Naive thymus-derived CD4-positive, alpha-beta T cell (primary cell): ENCODE measurements at regions not wholly inside any gene's neighbourhood (a gene's known extent, or its start where the extent isn't known, plus 50 kb on each side); places are given as distances from the start of the nearest gene placed in this dataset.

Source experiments
- ATAC-seq: fragments of 150-1000 bp; cut with Tn5 transposase; 2 replicates; pipeline ENCODE4 v1.10.0; 2021; ENCODE audit warnings: mild to moderate bottlenecking, moderate library complexity
- CTCF ChIA-PET: fragments of 350-600 bp; sonication (Branson Sonifier 250); formaldehyde crosslinking; loops from one replicate; lab custom pipeline; 2021; ENCODE audit warnings: antibody characterized with exemption; lab: Charles Lee
- POLR2A ChIA-PET: fragments of 350-600 bp; sonication (Branson Sonifier 250); formaldehyde crosslinking; loops from one replicate; lab custom pipeline; 2021; ENCODE audit warnings: antibody characterized with exemption, inconsistent platforms; lab: Charles Lee
- DNase-seq, 9 donors: peaks; one replicate each; pipeline versions ENCODE4 v3.0.0 to v3.0.0-alpha.2; 2020 to 2022; ENCODE audit warnings: mixed read lengths in 1 of 9
- H3K27ac ChIP-seq: one replicate; pipeline ENCODE4 v1.7.0; 2013; ENCODE audit warnings: mild to moderate bottlenecking, low read depth, low read length, moderate library complexity
- H3K27me3 ChIP-seq, 2 donors: one replicate each; pipeline ENCODE4 v1.7.0; 2013; ENCODE audit warnings: low read length in 2 of 2, mild to moderate bottlenecking in 2 of 2, moderate library complexity in 2 of 2; ENCODE audit not compliant: control insufficient read depth in 2 of 2, insufficient read depth in 2 of 2
- H3K36me3 ChIP-seq, 3 experiments: 1 replicate in 2 of 3; 2 replicates in 1 of 3; pipeline ENCODE4 v1.7.0; 2013; ENCODE audit warnings: low read length in 3 of 3, mild to moderate bottlenecking in 3 of 3, moderate library complexity in 1 of 3; ENCODE audit not compliant: insufficient read depth in 3 of 3, control insufficient read depth in 2 of 3
- H3K4me1 ChIP-seq, 2 donors: one replicate each; pipeline ENCODE4 v1.7.0; 2013; ENCODE audit warnings: low read length in 2 of 2, mild to moderate bottlenecking in 2 of 2, moderate library complexity in 1 of 2; ENCODE audit not compliant: control insufficient read depth in 2 of 2, insufficient read depth in 2 of 2
- H3K4me3 ChIP-seq: 2 replicates; pipeline ENCODE4 v1.7.0; 2013; ENCODE audit warnings: mild to moderate bottlenecking, low read length
- H3K9me3 ChIP-seq, 3 experiments: 1 replicate in 2 of 3; 2 replicates in 1 of 3; pipeline ENCODE4 v1.7.0; 2013; ENCODE audit warnings: low read length in 3 of 3; ENCODE audit not compliant: control insufficient read depth in 2 of 3
- H3K27ac Mint-ChIP-seq, 9 donors: one replicate each; pipeline ENCODE4 v1.8.0; 2020 to 2022; ENCODE audit warnings: mixed read lengths in 9 of 9, mild to moderate bottlenecking in 8 of 9, moderate library complexity in 5 of 9, inconsistent platforms in 2 of 9
- H3K27me3 Mint-ChIP-seq, 5 donors: one replicate each; pipeline ENCODE4 v1.8.0; 2021 to 2022; ENCODE audit warnings: mixed read lengths in 5 of 5, mild to moderate bottlenecking in 1 of 5
- H3K36me3 Mint-ChIP-seq, 5 donors: one replicate each; pipeline ENCODE4 v1.8.0; 2020 to 2022; ENCODE audit warnings: mixed read lengths in 5 of 5, mild to moderate bottlenecking in 3 of 5, inconsistent platforms in 1 of 5
- H3K4me1 Mint-ChIP-seq, 7 donors: one replicate each; pipeline ENCODE4 v1.8.0; 2020 to 2022; ENCODE audit warnings: mixed read lengths in 7 of 7, mild to moderate bottlenecking in 3 of 7, inconsistent platforms in 1 of 7
- H3K4me3 Mint-ChIP-seq, 10 donors: one replicate each; pipeline ENCODE4 v1.8.0; 2020 to 2022; ENCODE audit warnings: mild to moderate bottlenecking in 10 of 10, mixed read lengths in 10 of 10, moderate library complexity in 6 of 10, inconsistent platforms in 2 of 10
- H3K9me3 Mint-ChIP-seq, 11 donors: one replicate each; pipeline ENCODE4 v1.8.0; 2020 to 2022; ENCODE audit warnings: mixed read lengths in 11 of 11, mild to moderate bottlenecking in 4 of 11, inconsistent platforms in 1 of 11, moderate library complexity in 1 of 11
- intact Hi-C, 2 donors: fragments of 100-400 bp; cut with micrococcal nuclease; formaldehyde crosslinking; loops; one replicate each; pipeline ENCODE4 v1.15.1; 2023

- Mint-ChIP-seq H3K27ac (no peak overlapping the region), H3K4me1 (peaks cover 0 to 1% (median 0%) of the 10 kb centered on the region in 7 donors), H3K4me3 (no peak overlapping the region), H3K36me3 (no peaks in the 10 kb centered on the region), H3K27me3 (peaks cover 0 to 5% (median 0%) of the 10 kb centered on the region in 5 donors), H3K9me3 (peaks cover 0 to 8% (median 3%) of the 10 kb centered on the region in 11 donors)
- Histone ChIP-seq H3K36me3 (no peaks in the 10 kb centered on the region), H3K9me3 (no peaks in the 10 kb centered on the region), H3K4me1 (no peaks in the 10 kb centered on the region), H3K4me3 (no peak overlapping the region), H3K27me3 (no peaks in the 10 kb centered on the region), H3K27ac (no peak overlapping the region)
- ChIA-PET CTCF (no interaction called here), POLR2A (no interaction called here)
- intact Hi-C loops: no loop called here
- DNase-seq (no peak), ATAC-seq (no peak)
Measured at GRCh38 chr12:118694128-118694775, 287.1 kb upstream of the SRRM4 start.

GRCh38 chr12:118704527-118705241, 276.7 kb upstream of the SRRM4 start:
- no peaks in the 10 kb centered on the region for H3K4me1 ChIP-seq
- no peak overlapping the region for H3K4me3 ChIP-seq
- ChIA-PET POLR2A (no interaction called here), CTCF (no interaction called here)
- no peak overlapping the region for H3K27ac ChIP-seq
- no peaks in the 10 kb centered on the region for H3K9me3 ChIP-seq
- DNase-seq (no peak), ATAC-seq (no peak)
- Mint-ChIP-seq H3K27ac (no peak overlapping the region), H3K27me3 (no peaks in the 10 kb centered on the region), H3K9me3 (peaks cover 5 to 18% (median 11%) of the 10 kb centered on the region in 11 donors), H3K36me3 (peaks cover 0 to 3% (median 0%) of the 10 kb centered on the region in 5 donors), H3K4me3 (no peak overlapping the region), H3K4me1 (no peaks in the 10 kb centered on the region)
- peaks cover 0 to 4% of the 10 kb centered on the region in 2 donors for H3K27me3 ChIP-seq
- H3K36me3 ChIP-seq: no peaks in the 10 kb centered on the region
- intact Hi-C loops: no loop called here

GRCh38 chr12:118706437-118706836, 274.9 kb upstream of the SRRM4 start:
- Histone ChIP-seq H3K4me3 (no peak overlapping the region), H3K9me3 (no peaks in the 10 kb centered on the region), H3K36me3 (no peaks in the 10 kb centered on the region), H3K27ac (no peak overlapping the region), H3K27me3 (peaks cover 0 to 4% of the 10 kb centered on the region in 2 donors), H3K4me1 (no peaks in the 10 kb centered on the region)
- peaks cover 0 to 6% (median 0%) of the 10 kb centered on the region in 5 donors for H3K27me3 Mint-ChIP-seq
- CTCF ChIA-PET: no interaction called here
- peaks cover 3 to 26% (median 13%) of the 10 kb centered on the region in 11 donors for H3K9me3 Mint-ChIP-seq
- no peak overlapping the region for H3K4me3 Mint-ChIP-seq
- intact Hi-C loops: no loop called here
- no peak overlapping the region for H3K27ac Mint-ChIP-seq
- H3K36me3 Mint-ChIP-seq: peaks cover 0 to 3% (median 0%) of the 10 kb centered on the region in 5 donors
- ATAC-seq (no peak), DNase-seq (no peak)
- no peaks in the 10 kb centered on the region for H3K4me1 Mint-ChIP-seq
- POLR2A ChIA-PET: no interaction called here

- no peak overlapping the region for H3K4me3 Mint-ChIP-seq
- peaks cover 0 to 14% (median 0%) of the 10 kb centered on the region in 5 donors for H3K27me3 Mint-ChIP-seq
- Histone ChIP-seq H3K9me3 (no peaks in the 10 kb centered on the region), H3K4me3 (no peak overlapping the region), H3K27me3 (no peaks in the 10 kb centered on the region), H3K27ac (no peak overlapping the region), H3K4me1 (no peaks in the 10 kb centered on the region), H3K36me3 (no peaks in the 10 kb centered on the region)
- intact Hi-C loops: no loop called here
- no peaks in the 10 kb centered on the region for H3K4me1 Mint-ChIP-seq
- POLR2A ChIA-PET: no interaction called here
- H3K9me3 Mint-ChIP-seq: peaks cover 3 to 30% (median 13%) of the 10 kb centered on the region in 11 donors
- peaks cover 0 to 3% (median 0%) of the 10 kb centered on the region in 5 donors for H3K36me3 Mint-ChIP-seq
- CTCF ChIA-PET: no interaction called here
- ATAC-seq: no peak
- no peak for DNase-seq
- H3K27ac Mint-ChIP-seq: no peak overlapping the region
Measured at GRCh38 chr12:118709946-118710345, 271.4 kb upstream of the SRRM4 start.

GRCh38 chr12:118711185-118711584, 270.2 kb upstream of the SRRM4 start:
- H3K4me3 Mint-ChIP-seq: no peak overlapping the region
- Histone ChIP-seq H3K36me3 (no peaks in the 10 kb centered on the region), H3K4me3 (no peak overlapping the region), H3K4me1 (no peaks in the 10 kb centered on the region), H3K27me3 (no peaks in the 10 kb centered on the region), H3K27ac (no peak overlapping the region), H3K9me3 (no peaks in the 10 kb centered on the region)
- H3K36me3 Mint-ChIP-seq: peaks cover 0 to 3% (median 0%) of the 10 kb centered on the region in 5 donors
- H3K27ac Mint-ChIP-seq: no peak overlapping the region
- ChIA-PET CTCF (no interaction called here), POLR2A (no interaction called here)
- ATAC-seq (no peak), DNase-seq (no peak)
- peaks cover 3 to 30% (median 12%) of the 10 kb centered on the region in 11 donors for H3K9me3 Mint-ChIP-seq
- H3K4me1 Mint-ChIP-seq: no peaks in the 10 kb centered on the region
- peaks cover 0 to 14% (median 0%) of the 10 kb centered on the region in 5 donors for H3K27me3 Mint-ChIP-seq
- intact Hi-C loops: no loop called here

- ChIA-PET CTCF (no interaction called here), POLR2A (no interaction called here)
- Mint-ChIP-seq H3K9me3 (peaks cover 0 to 14% (median 3%) of the 10 kb centered on the region in 11 donors), H3K36me3 (no peaks in the 10 kb centered on the region), H3K4me1 (no peaks in the 10 kb centered on the region), H3K27me3 (peaks cover 0 to 14% (median 0%) of the 10 kb centered on the region in 5 donors), H3K4me3 (no peak overlapping the region), H3K27ac (no peak overlapping the region)
- intact Hi-C loops: no loop called here
- H3K4me3 ChIP-seq: no peak overlapping the region
- no peaks in the 10 kb centered on the region for H3K36me3 ChIP-seq
- no peaks in the 10 kb centered on the region for H3K4me1 ChIP-seq
- no peak overlapping the region for H3K27ac ChIP-seq
- DNase-seq (no peak), ATAC-seq (no peak)
- no peaks in the 10 kb centered on the region for H3K9me3 ChIP-seq
- H3K27me3 ChIP-seq: no peaks in the 10 kb centered on the region
Measured at GRCh38 chr12:118714051-118714460, 267.3 kb upstream of the SRRM4 start.
